GM12878 (cell line): ENCODE measurements at regions not wholly inside any gene's neighbourhood (a gene's known extent, or its start where the extent isn't known, plus 50 kb on each side); places are given as distances from the start of the nearest gene placed in this dataset.

Source experiments
- ATAC-seq: fragments of 200-7000 bp; cut with Tn5 transposase; 3 replicates; pipeline ENCODE4 v1.9.1; 2020; ENCODE audit warnings: mild to moderate bottlenecking, moderate library complexity
- BruUV-seq: library from RNA; stranded (reverse); fragments of 400-500 nt; replicated peaks from 2 replicates; lab custom pipeline; 2021; lab: Mats Ljungman, UMichigan
- CTCF ChIA-PET: fragments of 300-600 bp; sonication (Branson Sonifier 250); formaldehyde crosslinking; extraction: SDS; loops from one replicate; lab custom pipeline; 2021; ENCODE audit warnings: inconsistent platforms; lab: Yijun Ruan, JAX
- POLR2A ChIA-PET: fragments of 350-600 bp; formaldehyde crosslinking; extraction: SDS; loops from one replicate; lab custom pipeline; 2021; ENCODE audit warnings: inconsistent platforms; lab: Charles Lee
- RAD21 ChIA-PET: fragments of 300-600 bp; sonication (Branson Sonifier 250); formaldehyde crosslinking; loops from one replicate; lab custom pipeline; 2023; ENCODE audit warnings: antibody characterized with exemption; ENCODE audit not compliant: unreplicated experiment; lab: Charles Lee
- SMC1A ChIA-PET: fragments of 300-600 bp; sonication (Branson Sonifier 250); formaldehyde crosslinking; loops from one replicate; lab custom pipeline; 2023; ENCODE audit not compliant: unreplicated experiment, uncharacterized antibody; lab: Charles Lee
- DNase-seq: peaks from one replicate; pipeline ENCODE4 v3.0.0-alpha.2; 2011; ENCODE audit warnings: low read depth, low spot score
- FAIRE-seq: peaks from 3 replicates; lab custom pipeline; 2011; peaks lifted over from hg19 to GRCh38; lab: Jason Lieb, UNC
- H2AFZ ChIP-seq: 2 replicates; pipeline ENCODE4 v1.6.0; 2011; ENCODE audit warnings: low read depth, low read length, control low read depth; ENCODE audit not compliant: control insufficient read depth
- H3K27ac ChIP-seq: 2 replicates; pipeline ENCODE4 v1.5.1; 2011; ENCODE audit warnings: control low read depth; ENCODE audit not compliant: control insufficient read depth, insufficient read depth
- H3K27me3 ChIP-seq, 2 experiments: replicated peaks in 1 of 2; 2 replicates each; pipeline versions ENCODE4 v1.6.0 to v1.6.1; 2011; ENCODE audit warnings: low read length in 1 of 2; ENCODE audit not compliant: control insufficient read depth in 2 of 2, insufficient read depth in 2 of 2
- H3K36me3 ChIP-seq, 2 experiments: 2 replicates each; pipeline ENCODE4 v1.5.1; 2011; ENCODE audit warnings: low read length in 1 of 2; ENCODE audit not compliant: control insufficient read depth in 2 of 2, insufficient read depth in 2 of 2
- H3K4me1 ChIP-seq: 2 replicates; pipeline ENCODE4 v1.6.1; 2011; ENCODE audit warnings: mild to moderate bottlenecking, low read length, moderate library complexity, mixed read lengths; ENCODE audit not compliant: control insufficient read depth, insufficient read depth
- H3K4me2 ChIP-seq: 2 replicates; pipeline ENCODE4 v1.6.0; 2011; ENCODE audit warnings: control low read depth; ENCODE audit not compliant: control insufficient read depth, insufficient read depth
- H3K4me3 ChIP-seq: fragments of 200-600 bp; sonication (generic); 2 replicates; pipeline ENCODE4 v1.5.1; 2016
- H3K79me2 ChIP-seq: 2 replicates; pipeline ENCODE4 v1.6.0; 2011; ENCODE audit warnings: low read length; ENCODE audit not compliant: control insufficient read depth, insufficient read depth
- H3K9ac ChIP-seq: 2 replicates; pipeline ENCODE4 v1.8.0; 2011; ENCODE audit warnings: low read length, control low read depth, mixed read lengths; ENCODE audit not compliant: control insufficient read depth, insufficient read depth
- H3K9me3 ChIP-seq: replicated peaks from 3 replicates; pipeline ENCODE4 v1.5.1; 2011; ENCODE audit warnings: mild to moderate bottlenecking, low read length; ENCODE audit not compliant: control insufficient read depth, insufficient read depth
- H4K20me1 ChIP-seq: 2 replicates; pipeline ENCODE4 v1.6.0; 2011; ENCODE audit not compliant: control insufficient read depth, insufficient read depth
- BCL11A ChIP-seq: IDR thresholded peaks from 2 replicates; pipeline ENCODE4 v1.6.1; 2011; ENCODE audit warnings: low read depth, low read length
- CHD4 ChIP-seq: fragments of 200-600 bp; sonication (generic); IDR thresholded peaks from 2 replicates; pipeline ENCODE4 v1.6.1; 2016; ENCODE audit warnings: mild to moderate bottlenecking
- EED ChIP-seq: sonication (generic); IDR thresholded peaks from 2 replicates; pipeline ENCODE4 v1.6.1; 2016; ENCODE audit warnings: antibody characterized with exemption, low read depth
- MTA3 ChIP-seq: IDR thresholded peaks from 2 replicates; pipeline ENCODE4 v1.6.1; 2012; ENCODE audit warnings: low read length, inconsistent platforms, borderline replicate concordance
- NFYB ChIP-seq: IDR thresholded peaks from 2 replicates; pipeline ENCODE4 v1.6.1; 2011; ENCODE audit warnings: low read depth, mild to moderate bottlenecking, low read length, improper control_type of control experiment, moderate library complexity; ENCODE audit not compliant: insufficient read depth
- PAX8 ChIP-seq: fragments of 450-650 bp; IDR thresholded peaks from 2 replicates; pipeline ENCODE4 v1.6.1; 2017; ENCODE audit warnings: mild to moderate bottlenecking, moderate library complexity
- POLR2AphosphoS5 ChIP-seq: IDR thresholded peaks from 2 replicates; pipeline ENCODE4 v1.6.1; 2011; ENCODE audit warnings: mild to moderate bottlenecking, low read length, inconsistent platforms
- RAD21 ChIP-seq: IDR thresholded peaks from 2 replicates; pipeline ENCODE4 v1.6.1; 2011; ENCODE audit warnings: mild to moderate bottlenecking, low read depth, low read length, moderate library complexity; ENCODE audit not compliant: insufficient read depth
- SREBF1 ChIP-seq: IDR thresholded peaks from 2 replicates; pipeline ENCODE4 v1.6.1; 2012; ENCODE audit warnings: mild to moderate bottlenecking, low read length
- SREBF2 ChIP-seq: IDR thresholded peaks from 2 replicates; pipeline ENCODE4 v1.6.1; 2012; ENCODE audit warnings: mild to moderate bottlenecking, low read length
- STAT1 ChIP-seq: fragments of 450-650 bp; conservative IDR thresholded peaks from 2 replicates; pipeline ENCODE4 v1.6.1; 2014; ENCODE audit warnings: antibody characterized with exemption, mild to moderate bottlenecking
- SUPT20H ChIP-seq: IDR thresholded peaks from 2 replicates; pipeline ENCODE4 v1.6.1; 2011; ENCODE audit warnings: low read depth, mild to moderate bottlenecking, low read length, moderate library complexity, borderline replicate concordance; ENCODE audit not compliant: control insufficient read depth
- TARDBP ChIP-seq: IDR thresholded peaks from 2 replicates; pipeline ENCODE4 v1.6.1; 2016; ENCODE audit warnings: borderline replicate concordance
- TCF3 ChIP-seq: IDR thresholded peaks from 2 replicates; pipeline ENCODE4 v1.6.1; 2012; ENCODE audit warnings: low read depth, mild to moderate bottlenecking, low read length, borderline replicate concordance; ENCODE audit not compliant: insufficient read depth
- ZSCAN29 ChIP-seq: fragments of 450-650 bp; IDR thresholded peaks from 2 replicates; pipeline ENCODE4 v1.6.1; 2017; ENCODE audit warnings: mild to moderate bottlenecking, moderate library complexity
- WGBS: methylation state at CpG from one replicate; pipeline ENCODE4 v1.1.6; 2016; ENCODE audit warnings: low lambda C conversion rate; ENCODE audit not compliant: insufficient replicate concordance, insufficient coverage; ENCODE audit errors: missing lambda C conversion rate; 5-methylcytosine and 5-hydroxymethylcytosine counted together
- in situ Hi-C: fragments of 300-500 bp; cut with MboI; formaldehyde crosslinking; loops from 9 replicates; pipeline ENCODE4 v1.14.3; 2018; ENCODE audit warnings: mixed read lengths
- intact Hi-C: fragments of 100-400 bp; cut with micrococcal nuclease; formaldehyde crosslinking; loops from one replicate; pipeline ENCODE4 v1.14.2; 2022; ENCODE audit not compliant: unreplicated experiment

DNA sequence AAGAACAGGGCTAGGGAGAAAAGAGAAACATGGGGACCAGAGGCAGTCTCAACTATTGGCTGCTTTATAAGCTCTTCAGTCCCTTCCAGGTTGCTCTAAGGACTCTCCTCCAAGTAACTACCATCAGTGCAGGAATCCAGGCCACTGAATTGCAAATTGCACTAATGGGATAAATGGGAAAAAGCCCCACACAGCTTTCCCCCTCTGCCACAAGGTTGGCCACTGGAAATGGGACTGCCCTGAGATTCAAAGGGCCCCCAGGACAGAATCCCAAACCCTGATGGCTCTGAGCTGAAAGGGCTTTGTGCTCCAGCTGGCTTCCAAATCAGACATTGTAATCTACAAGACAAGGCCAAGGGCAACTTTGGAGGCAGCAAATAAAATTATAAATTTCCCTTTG lies 633.2 kb downstream of the ACTR3B start:
- Histone ChIP-seq H3K27me3 (no peaks in the 10 kb centered on the region), H3K79me2 (no peaks in the 10 kb centered on the region), H2AFZ (no peak overlapping the region), H4K20me1 (no peaks in the 10 kb centered on the region), H3K4me1 (no peaks in the 10 kb centered on the region), H3K4me2 (no peak overlapping the region), H3K36me3 (no peaks in the 10 kb centered on the region), H3K9ac (no peak overlapping the region), H3K4me3 (no peak overlapping the region), H3K9me3 (no peaks in the 10 kb centered on the region), H3K27ac (no peak overlapping the region)
- intact Hi-C loops, result no loop called here
- BruUV-seq, result no TSS peak
- no peak for TF ChIP-seq TCF3
- TF ChIP-seq SREBF1, result no peak
- TF ChIP-seq NFYB, result no peak
- TF ChIP-seq BCL11A, result no peak
- no peak for TF ChIP-seq CHD4
- TF ChIP-seq RAD21, result no peak
- no peak for TF ChIP-seq STAT1
- TF ChIP-seq SREBF2, result no peak
- no peak for TF ChIP-seq SUPT20H
- no peak for TF ChIP-seq MTA3
- TF ChIP-seq ZSCAN29, result no peak
- no peak for TF ChIP-seq POLR2AphosphoS5
- ChIA-PET POLR2A (no interaction called here), CTCF (no interaction called here), RAD21 (no interaction called here), SMC1A (no interaction called here)
- DNase-seq (no peak), ATAC-seq (no peak), FAIRE-seq (no peak)
- in situ Hi-C loops, result no loop called here

DNA sequence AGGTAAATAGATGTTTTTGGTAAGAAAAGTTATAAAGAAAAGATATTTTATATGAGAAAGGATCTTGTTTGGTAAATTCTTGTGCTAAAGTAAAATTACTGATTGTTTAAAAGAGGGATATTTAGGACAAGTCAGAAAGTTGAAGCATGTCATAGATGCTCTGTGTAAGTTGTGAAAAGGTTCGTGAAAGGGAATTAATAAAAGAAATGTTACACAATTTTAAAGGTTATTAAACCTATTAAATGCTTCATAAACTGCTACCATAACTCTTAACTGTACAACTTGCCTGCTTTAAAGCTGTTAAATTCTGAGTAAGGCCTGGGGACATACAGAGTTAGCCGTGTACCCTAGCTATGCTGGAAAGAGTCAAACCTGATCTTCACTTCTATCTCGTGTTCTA lies 634.1 kb downstream of the ACTR3B start:
- H3K27ac ChIP-seq, result no peak overlapping the region
- H3K9me3 ChIP-seq, result no peaks in the 10 kb centered on the region
- no peak overlapping the region for H2AFZ ChIP-seq
- H3K9ac ChIP-seq, result no peak overlapping the region
- no peak overlapping the region for H3K4me3 ChIP-seq
- SMC1A ChIA-PET, result no interaction called here
- no peaks in the 10 kb centered on the region for H4K20me1 ChIP-seq
- WGBS, result 14% methylated on average over 3 of the region's 3 CpGs
- in situ Hi-C loops (no loop called here), intact Hi-C loops (no loop called here)
- DNase-seq (no peak), FAIRE-seq (no peak), ATAC-seq (no peak)
- H3K4me2 ChIP-seq, result no peak overlapping the region
- H3K27me3 ChIP-seq, result no peaks in the 10 kb centered on the region
- H3K36me3 ChIP-seq, result no peaks in the 10 kb centered on the region
- BruUV-seq, result no TSS peak
- RAD21 ChIA-PET, result no interaction called here
- CTCF ChIA-PET, result no interaction called here
- H3K4me1 ChIP-seq, result no peaks in the 10 kb centered on the region
- H3K79me2 ChIP-seq, result no peaks in the 10 kb centered on the region
- TF ChIP-seq TARDBP, result no peak
- no peak for TF ChIP-seq EED
- TF ChIP-seq PAX8, result no peak
- POLR2A ChIA-PET, result no interaction called here
